HG02759 (cell line): ENCODE measurements at regions not wholly inside any gene's neighbourhood (a gene's known extent, or its start where the extent isn't known, plus 50 kb on each side); places are given as distances from the start of the nearest gene placed in this dataset.

Source experiments
- ATAC-seq: cut with Tn5 transposase; IDR thresholded peaks from one replicate; pipeline ENCODE4 v1.9.1; 2021; ENCODE audit warnings: mild to moderate bottlenecking, moderate library complexity; ENCODE audit not compliant: unreplicated experiment

- ATAC-seq: no peak
These were observed 512.1 kb downstream of the SHQ1 start for GRCh38 chr3:72336114-72336651.

GRCh38 chr3:72335458-72336095, 512.7 kb downstream of the SHQ1 start:
- ATAC-seq: no peak

GRCh38 chr3:72334681-72335457, 513.4 kb downstream of the SHQ1 start:
- ATAC-seq: no peak

- ATAC-seq: no peak
These were observed 515.6 kb downstream of the SHQ1 start for GRCh38 chr3:72332689-72333088.

- no peak for ATAC-seq
These were observed 516.2 kb downstream of the SHQ1 start for GRCh38 chr3:72332036-72332435.

GRCh38 chr3:72331076-72331475, 517.2 kb downstream of the SHQ1 start:
- ATAC-seq: no peak

GRCh38 chr3:72329354-72329753, 518.9 kb downstream of the SHQ1 start:
- ATAC-seq: no peak

GRCh38 chr3:72328755-72329277, 519.4 kb downstream of the SHQ1 start:
- no peak for ATAC-seq

GRCh38 chr3:72327008-72327407, 521.2 kb downstream of the SHQ1 start:
- no peak for ATAC-seq

- no peak for ATAC-seq
These were observed 523.9 kb downstream of the SHQ1 start for GRCh38 chr3:72324253-72324811.

- ATAC-seq: no peak
These were observed 524.5 kb downstream of the SHQ1 start for GRCh38 chr3:72323773-72324172.

GRCh38 chr3:72322264-72322976, 525.8 kb downstream of the SHQ1 start:
- no peak for ATAC-seq

- ATAC-seq: no peak
These were observed 527.3 kb downstream of the SHQ1 start for GRCh38 chr3:72320955-72321303.

GRCh38 chr3:72320095-72320954, 527.9 kb downstream of the SHQ1 start:
- ATAC-seq: no peak

- no peak for ATAC-seq
These were observed 528.8 kb downstream of the SHQ1 start for GRCh38 chr3:72319194-72320094.

- ATAC-seq: no peak
These were observed 529.6 kb downstream of the SHQ1 start for GRCh38 chr3:72318504-72319193.

GRCh38 chr3:72317491-72317890, 530.8 kb downstream of the SHQ1 start:
- ATAC-seq: no peak

GRCh38 chr3:72316501-72317279, 531.6 kb downstream of the SHQ1 start:
- no peak for ATAC-seq
